Fibroblast of pulmonary artery (primary cell): ENCODE measurements at regions not wholly inside any gene's neighbourhood (a gene's known extent, or its start where the extent isn't known, plus 50 kb on each side); places are given as distances from the start of the nearest gene placed in this dataset.
A peak's percentile ranks its signal among the peaks of the same experiment; 100 is the strongest.

ENCODE experiments used
- DNase-seq: peaks from one replicate; pipeline ENCODE4 v3.0.0-alpha.2; 2010; ENCODE audit warnings: low read depth
- H3K4me3 ChIP-seq: replicated peaks from 2 replicates; pipeline ENCODE4 v1.5.1; 2011; ENCODE audit warnings: low read depth, mild to moderate bottlenecking, control low read depth, low read length, moderate library complexity
- CTCF ChIP-seq: IDR thresholded peaks from 2 replicates; pipeline ENCODE4 v1.5.1; 2011; ENCODE audit warnings: mild to moderate bottlenecking, control low read depth, low read length, inconsistent platforms; ENCODE audit errors: missing control alignments

DNA sequence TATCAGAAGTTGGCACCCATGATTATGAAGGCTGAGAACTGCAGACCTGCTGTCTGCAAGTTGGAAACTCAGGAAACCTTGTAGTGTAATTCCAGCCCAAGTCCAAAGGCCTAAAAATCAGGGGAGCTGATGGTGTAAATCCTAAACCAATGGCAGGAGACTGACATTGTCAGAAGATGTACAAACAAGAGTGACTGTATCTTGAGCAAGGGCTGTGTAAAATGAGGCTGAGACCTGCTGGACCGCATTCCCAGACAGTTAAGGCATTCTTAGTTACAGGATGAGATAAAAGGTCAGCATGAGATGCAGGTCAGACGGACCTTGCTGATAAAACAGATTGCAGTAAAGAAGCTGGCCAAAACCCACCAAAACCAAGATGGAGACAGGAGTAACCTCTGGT is 147.7 kb downstream of the COG6 start:
- DNase-seq = no peak
- TF ChIP-seq CTCF = no peak
- no peak overlapping the region for H3K4me3 ChIP-seq

GRCh38 chr13:39803851-39804250 is 148.4 kb downstream of the COG6 start:
- H3K4me3 ChIP-seq = no peak overlapping the region
- TF ChIP-seq CTCF = no peak
- DNase-seq = no peak

GRCh38 chr13:39804332-39805210 is 149.1 kb downstream of the COG6 start:
- TF ChIP-seq CTCF = no peak
- no peak overlapping the region for H3K4me3 ChIP-seq
- DNase-seq = no peak

- TF ChIP-seq CTCF = no peak
- DNase-seq = no peak
- H3K4me3 ChIP-seq = no peak overlapping the region
These were observed 154.0 kb downstream of the COG6 start for GRCh38 chr13:39809466-39809865.

DNA sequence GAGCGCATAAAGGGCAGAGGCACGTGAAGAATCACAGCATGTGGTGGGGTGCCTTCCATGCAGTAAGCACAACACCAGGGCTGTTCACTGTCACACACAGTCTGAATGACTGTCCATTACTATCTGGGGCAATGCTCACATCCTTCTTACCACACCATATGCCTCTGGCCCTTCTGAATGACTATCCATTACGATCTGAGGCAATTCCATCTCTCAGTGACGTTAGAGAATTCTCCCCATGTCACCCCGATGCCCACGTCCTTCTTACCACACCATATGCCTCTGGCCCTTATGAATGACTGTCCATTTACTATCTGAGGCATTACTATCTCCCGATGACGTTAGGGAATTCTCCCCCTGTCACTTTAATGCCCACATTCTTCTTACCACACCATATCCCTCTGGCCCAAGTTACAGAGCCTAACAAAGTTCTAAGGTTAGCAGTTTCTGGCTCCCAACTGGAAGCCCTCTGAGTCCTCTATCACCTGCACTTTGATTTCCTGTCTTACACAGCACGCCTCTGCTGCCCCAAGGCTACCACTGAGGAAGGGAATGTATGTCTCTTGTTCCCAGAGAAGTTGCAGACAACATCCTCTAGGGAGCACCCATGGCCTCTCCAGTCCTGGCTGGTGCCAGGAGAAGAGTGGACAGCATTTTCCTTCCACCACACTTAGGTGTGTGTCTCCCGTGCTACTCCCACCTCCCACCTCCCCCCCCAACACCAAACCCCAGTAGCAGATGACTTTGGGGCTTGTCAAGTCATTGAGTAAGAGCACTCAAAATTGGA is 154.8 kb downstream of the COG6 start:
- peak; percentile 8 for DNase-seq
- no peak overlapping the region for H3K4me3 ChIP-seq
- TF ChIP-seq CTCF = peak; percentile 16

- no peak for DNase-seq
- H3K4me3 ChIP-seq = no peak overlapping the region
- TF ChIP-seq CTCF = no peak
These were observed 155.6 kb downstream of the COG6 start for GRCh38 chr13:39811051-39811450.
